ENCODE measurements at regions not wholly inside any gene's neighbourhood (a gene's known extent, or its start where the extent isn't known, plus 50 kb on each side); places are given as distances from the start of the nearest gene placed in this dataset.
A peak's percentile ranks its signal among the peaks of the same experiment; 100 is the strongest.
"Not testable (repeated sequence)": the region's sequence is repeated elsewhere in the genome, so short reads cannot be mapped to it uniquely, and the experiment has no call there.

DNA sequence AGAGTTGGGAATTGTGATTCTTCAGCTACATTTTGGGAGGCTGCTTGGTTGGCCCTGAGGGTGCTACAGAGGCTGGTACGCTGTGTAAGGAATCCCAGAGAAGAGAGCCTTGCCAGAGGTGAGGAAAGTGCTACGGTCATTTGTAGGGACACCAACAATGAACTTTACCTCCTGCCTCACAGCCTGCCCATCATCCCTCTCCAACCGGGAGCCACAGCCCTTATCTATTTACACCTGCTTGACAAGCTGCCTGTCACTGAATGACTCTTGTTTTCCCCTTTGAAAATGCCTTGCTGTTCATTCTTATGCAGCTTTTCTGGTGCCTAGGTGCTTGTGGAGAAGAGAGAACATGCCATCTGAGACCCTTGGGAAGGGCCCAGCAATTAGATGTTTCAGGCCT lies 110.8 kb downstream of the PCSK1 start:
- Mint-ChIP-seq H3K4me1 (peaks cover 25% of the 10 kb centered on the region), H3K27ac (no peak overlapping the region), H3K27me3 (ENCODE audit: insufficient read depth) (no peaks in the 10 kb centered on the region), H3K36me3 (ENCODE audit: low read depth) (no peaks in the 10 kb centered on the region), H3K9me3 (no peaks in the 10 kb centered on the region), H3K4me3 (no peak overlapping the region)
- no peaks in the 10 kb centered on the region for H3K9me3 ChIP-seq (ENCODE audit: control insufficient read depth, low read length)
- TF ChIP-seq, protein P1, sequence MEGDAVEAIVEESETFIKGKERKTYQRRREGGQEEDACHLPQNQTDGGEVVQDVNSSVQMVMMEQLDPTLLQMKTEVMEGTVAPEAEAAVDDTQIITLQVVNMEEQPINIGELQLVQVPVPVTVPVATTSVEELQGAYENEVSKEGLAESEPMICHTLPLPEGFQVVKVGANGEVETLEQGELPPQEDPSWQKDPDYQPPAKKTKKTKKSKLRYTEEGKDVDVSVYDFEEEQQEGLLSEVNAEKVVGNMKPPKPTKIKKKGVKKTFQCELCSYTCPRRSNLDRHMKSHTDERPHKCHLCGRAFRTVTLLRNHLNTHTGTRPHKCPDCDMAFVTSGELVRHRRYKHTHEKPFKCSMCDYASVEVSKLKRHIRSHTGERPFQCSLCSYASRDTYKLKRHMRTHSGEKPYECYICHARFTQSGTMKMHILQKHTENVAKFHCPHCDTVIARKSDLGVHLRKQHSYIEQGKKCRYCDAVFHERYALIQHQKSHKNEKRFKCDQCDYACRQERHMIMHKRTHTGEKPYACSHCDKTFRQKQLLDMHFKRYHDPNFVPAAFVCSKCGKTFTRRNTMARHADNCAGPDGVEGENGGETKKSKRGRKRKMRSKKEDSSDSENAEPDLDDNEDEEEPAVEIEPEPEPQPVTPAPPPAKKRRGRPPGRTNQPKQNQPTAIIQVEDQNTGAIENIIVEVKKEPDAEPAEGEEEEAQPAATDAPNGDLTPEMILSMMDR (conservative IDR thresholded peaks at IDR 0.05), result no peak
- H3K4me1 ChIP-seq (ENCODE audit: control insufficient read depth, insufficient read depth, low read length), result peaks cover 6% of the 10 kb centered on the region
- H3K36me3 ChIP-seq (ENCODE audit: control insufficient read depth, insufficient read depth, low read length), result no peaks in the 10 kb centered on the region
- H3K27ac ChIP-seq (ENCODE audit: low read depth, low read length), result no peak overlapping the region
- no peak overlapping the region for H3K4me3 ChIP-seq (ENCODE audit: low read length)
- H3K27me3 ChIP-seq (ENCODE audit: control insufficient read depth, insufficient read depth, low read length, poor library complexity, severe bottlenecking), result no peaks in the 10 kb centered on the region
- peak; percentile 77 for DNase-seq
- WGBS, 2 experiments (ENCODE audit: insufficient coverage in 1 of 2, insufficient read length in 1 of 2), result 61% methylated on average over 3 of the region's 3 CpGs
- H3K9ac ChIP-seq (ENCODE audit: extremely low read depth, low read length, poor library complexity, severe bottlenecking), result no peak overlapping the region

DNA sequence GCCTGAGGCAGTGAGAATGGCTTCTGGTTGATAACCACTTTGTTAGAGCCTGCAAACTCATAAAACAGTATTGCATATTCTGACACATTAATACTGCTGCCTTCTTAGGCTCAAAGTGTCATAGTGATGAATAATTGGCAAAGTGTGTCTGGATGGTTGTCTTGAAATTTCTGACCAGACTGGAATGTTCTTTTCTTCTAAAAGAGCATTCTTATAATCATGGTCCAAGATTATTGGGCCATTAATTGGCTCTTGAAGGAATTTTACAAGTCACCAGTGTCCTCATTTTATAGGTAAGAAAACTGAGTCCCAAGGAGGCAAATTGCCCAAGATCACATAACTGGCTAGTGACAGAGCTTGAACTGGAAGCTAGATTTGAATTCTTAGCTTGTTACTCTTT lies 111.7 kb downstream of the PCSK1 start:
- TF ChIP-seq, protein P1 (conservative IDR thresholded peaks at IDR 0.05), result no peak

DNA sequence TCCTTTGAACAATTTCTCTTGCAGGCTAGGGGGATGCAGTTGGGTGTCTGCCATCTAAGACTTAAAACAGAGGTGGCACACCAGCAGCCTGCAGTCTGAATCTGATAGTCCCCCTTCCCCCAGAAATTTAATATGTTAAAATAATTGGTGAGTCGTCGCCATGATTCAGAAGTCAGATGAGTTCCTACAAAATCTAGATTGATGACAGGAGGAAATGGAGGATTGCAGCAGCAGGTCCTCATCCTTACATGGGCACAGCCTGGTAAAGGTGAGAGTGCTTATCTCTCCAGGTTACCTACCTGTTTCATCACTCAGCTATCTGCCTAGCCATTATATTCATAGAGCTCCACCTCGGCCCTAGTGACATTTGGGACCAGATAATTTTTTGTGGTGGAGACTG lies 112.3 kb downstream of the PCSK1 start:
- Histone ChIP-seq H3K9ac (ENCODE audit: extremely low read depth, low read length, poor library complexity, severe bottlenecking) (no peak overlapping the region), H3K9me3 (ENCODE audit: control insufficient read depth, low read length) (no peaks in the 10 kb centered on the region), H3K27ac (ENCODE audit: low read depth, low read length) (no peak overlapping the region), H3K4me3 (ENCODE audit: low read length) (no peak overlapping the region), H3K36me3 (ENCODE audit: control insufficient read depth, insufficient read depth, low read length) (no peaks in the 10 kb centered on the region), H3K27me3 (ENCODE audit: control insufficient read depth, insufficient read depth, low read length, poor library complexity, severe bottlenecking) (no peaks in the 10 kb centered on the region), H3K4me1 (ENCODE audit: control insufficient read depth, insufficient read depth, low read length) (peaks cover 12% of the 10 kb centered on the region)
- Mint-ChIP-seq H3K4me3 (no peak overlapping the region), H3K27ac (no peak overlapping the region), H3K27me3 (ENCODE audit: insufficient read depth) (no peaks in the 10 kb centered on the region), H3K9me3 (no peaks in the 10 kb centered on the region), H3K4me1 (peaks cover 34% of the 10 kb centered on the region), H3K36me3 (ENCODE audit: low read depth) (no peaks in the 10 kb centered on the region)
- TF ChIP-seq, protein P1 (conservative IDR thresholded peaks at IDR 0.05), result no peak
- 95% methylated on average over 3 of the region's 3 CpGs; no CpG with 5 or more reads in 1 of the 2 experiments for WGBS, 2 experiments (ENCODE audit: insufficient coverage in 1 of 2, insufficient read length in 1 of 2)
- no peak for DNase-seq

More for the DNA sequence above, 111.7 kb downstream of the PCSK1 start:
- H3K27me3 ChIP-seq (ENCODE audit: control insufficient read depth, insufficient read depth, low read length, poor library complexity, severe bottlenecking), result no peaks in the 10 kb centered on the region
- H3K36me3 ChIP-seq (ENCODE audit: control insufficient read depth, insufficient read depth, low read length), result no peaks in the 10 kb centered on the region
- no peak overlapping the region for H3K27ac ChIP-seq (ENCODE audit: low read depth, low read length)
- H3K4me1 Mint-ChIP-seq, result peaks cover 29% of the 10 kb centered on the region
- no peak for DNase-seq
- H3K27me3 Mint-ChIP-seq (ENCODE audit: insufficient read depth), result no peaks in the 10 kb centered on the region
- no peak overlapping the region for H3K27ac Mint-ChIP-seq
- no peaks in the 10 kb centered on the region for H3K36me3 Mint-ChIP-seq (ENCODE audit: low read depth)
- no peaks in the 10 kb centered on the region for H3K9me3 ChIP-seq (ENCODE audit: control insufficient read depth, low read length)
- no peaks in the 10 kb centered on the region for H3K9me3 Mint-ChIP-seq
- H3K4me3 ChIP-seq (ENCODE audit: low read length), result no peak overlapping the region
- no peak overlapping the region for H3K9ac ChIP-seq (ENCODE audit: extremely low read depth, low read length, poor library complexity, severe bottlenecking)
- no peak overlapping the region for H3K4me3 Mint-ChIP-seq
- peaks cover 8% of the 10 kb centered on the region for H3K4me1 ChIP-seq (ENCODE audit: control insufficient read depth, insufficient read depth, low read length)

GRCh38 chr5:96319981-96320739 lies 112.9 kb downstream of the PCSK1 start:
- H3K36me3 ChIP-seq (ENCODE audit: control insufficient read depth, insufficient read depth, low read length); H3K27ac ChIP-seq (ENCODE audit: low read depth, low read length); H3K36me3 Mint-ChIP-seq (ENCODE audit: low read depth); H3K9me3 Mint-ChIP-seq; H3K4me3 ChIP-seq (ENCODE audit: low read length); H3K27ac Mint-ChIP-seq; H3K27me3 ChIP-seq (ENCODE audit: control insufficient read depth, insufficient read depth, low read length, poor library complexity, severe bottlenecking); H3K4me3 Mint-ChIP-seq; H3K9me3 ChIP-seq (ENCODE audit: control insufficient read depth, low read length); H3K9ac ChIP-seq (ENCODE audit: extremely low read depth, low read length, poor library complexity, severe bottlenecking); H3K27me3 Mint-ChIP-seq (ENCODE audit: insufficient read depth); DNase-seq: not testable (repeated sequence)
- H3K4me1 Mint-ChIP-seq, result peaks cover 36% of the 10 kb centered on the region
- 92 to 95% methylated on average over 6 to 11 of the region's 11 CpGs for WGBS, 2 experiments (ENCODE audit: insufficient coverage in 1 of 2, insufficient read length in 1 of 2)
- peaks cover 12% of the 10 kb centered on the region for H3K4me1 ChIP-seq (ENCODE audit: control insufficient read depth, insufficient read depth, low read length)
